Stomach (tissue), 4 donors: ENCODE measurements at regions not wholly inside any gene's neighbourhood (a gene's known extent, or its start where the extent isn't known, plus 50 kb on each side); places are given as distances from the start of the nearest gene placed in this dataset.

Experiments
- CTCF ChIP-seq, 7 experiments: fragments of 450-650 bp in 4 of 7; fragments of 200-600 bp in 3 of 7; sonication (generic) in 3 of 7; IDR thresholded peaks; one replicate each; pipeline ENCODE4 v1.5.1; 2016 to 2019; ENCODE audit warnings: antibody characterized with exemption in 7 of 7, control low read depth in 2 of 7, mild to moderate bottlenecking in 1 of 7
- POLR2A ChIP-seq, 4 donors: fragments of 450-650 bp; IDR thresholded peaks; one replicate each; pipeline ENCODE4 v1.6.1; 2016; ENCODE audit warnings: antibody characterized with exemption in 4 of 4, control low read depth in 2 of 4, mild to moderate bottlenecking in 1 of 4, moderate library complexity in 1 of 4
- POLR2AphosphoS5 ChIP-seq, 3 donors: sonication (generic); formaldehyde crosslinking; IDR thresholded peaks; one replicate each; pipeline ENCODE4 v1.6.1; 2016; ENCODE audit warnings: antibody characterized with exemption in 3 of 3

DNA sequence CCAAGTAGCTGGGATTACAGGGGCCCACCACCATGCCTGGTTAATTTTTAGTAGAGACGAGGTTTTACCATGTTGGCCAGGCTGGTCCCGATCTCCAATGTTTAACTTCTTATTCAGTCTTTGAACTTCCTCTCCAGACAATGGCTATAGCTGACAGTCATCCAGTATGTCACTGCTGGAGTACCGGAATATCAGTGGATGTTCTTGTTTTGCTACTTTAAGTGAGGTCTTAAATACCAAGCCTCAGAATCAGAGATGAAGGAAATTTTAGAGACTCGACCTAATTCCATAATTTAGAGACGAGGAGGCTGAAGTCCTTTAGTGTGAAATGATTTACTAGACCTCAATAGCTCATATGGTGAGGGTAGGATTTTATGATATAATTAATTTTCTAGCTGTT, 294.8 kb upstream of the KLF6 start:
- TF ChIP-seq CTCF (IDR thresholded peaks at IDR 0.05) (no peak), POLR2A (IDR thresholded peaks at IDR 0.05) (no peak), POLR2AphosphoS5 (IDR thresholded peaks at IDR 0.05) (no peak)
